ENCODE measurements at regions not wholly inside any gene's neighbourhood (a gene's known extent, or its start where the extent isn't known, plus 50 kb on each side); places are given as distances from the start of the nearest gene placed in this dataset.

DNA sequence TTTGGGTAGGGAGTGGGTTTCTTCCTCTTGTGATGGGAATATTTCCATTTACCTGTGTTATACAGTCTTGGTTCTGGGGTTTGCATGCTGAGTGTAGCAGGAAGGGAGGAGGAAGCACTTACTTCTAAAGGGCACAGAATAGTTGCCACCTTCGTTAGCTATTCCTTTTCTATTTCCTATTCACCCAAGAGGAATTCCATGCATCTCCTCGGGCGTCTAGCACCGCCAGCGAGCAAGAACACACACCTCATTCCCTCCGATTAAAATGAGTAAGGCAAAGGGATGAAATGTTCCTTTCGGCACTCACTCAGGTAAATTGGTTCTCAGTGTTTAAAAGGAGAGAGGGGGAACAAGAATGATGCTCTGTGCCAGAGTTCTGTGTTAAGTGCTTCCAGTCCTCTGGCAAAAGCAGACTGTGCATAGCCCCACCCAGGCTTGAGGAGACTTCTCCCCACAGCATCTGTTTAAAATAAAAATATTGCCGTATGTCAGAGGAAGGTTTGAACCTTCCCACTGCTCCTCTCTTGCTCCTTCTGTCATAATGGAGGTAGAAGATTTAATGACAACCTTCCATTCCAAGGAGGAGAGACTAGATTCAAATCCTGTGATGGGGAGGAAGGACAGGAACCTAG, 351.4 kb downstream of the PTTG2 start:
- no peaks in the 10 kb centered on the region for H3K4me1 ChIP-seq (ENCODE audit: insufficient read depth, low read length, poor library complexity, severe bottlenecking)
- POLR2A ChIA-PET: interaction anchor here (0.7 kb wide), 1 partner anchor 272 kb away, joined by 3 read pairs; no protein-coding TSS in a partner anchor

DNA sequence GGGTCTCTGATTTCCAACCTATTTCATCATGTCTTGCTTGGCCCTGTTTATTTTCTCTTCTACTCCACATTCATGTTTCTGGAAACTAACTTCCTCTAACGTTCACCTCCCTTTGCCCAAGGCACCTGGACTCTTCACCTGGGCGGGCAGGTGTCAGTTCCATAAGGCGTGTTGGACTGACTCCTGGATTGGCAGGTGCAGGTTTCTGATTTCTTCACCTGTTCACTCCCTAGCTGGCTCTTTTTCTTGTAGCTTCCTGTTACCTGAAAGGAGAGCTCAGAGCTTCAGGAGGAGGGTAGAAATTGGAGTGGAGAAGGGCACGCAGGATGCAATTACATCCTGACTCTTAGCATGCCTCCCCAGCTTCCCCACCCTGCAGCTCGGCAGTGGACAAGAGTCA, 350.8 kb upstream of the KLF3 start:
- intact Hi-C loops (cut with micrococcal nuclease; ENCODE audit: unreplicated experiment): no loop called here
- H3K4me1 ChIP-seq (ENCODE audit: insufficient read depth, low read length, poor library complexity, severe bottlenecking): peaks cover under 1% of the 10 kb centered on the region
- H2AFZ ChIP-seq (ENCODE audit: low read length): no peak overlapping the region
- H3K4me2 ChIP-seq (ENCODE audit: low read length): no peak overlapping the region
- no peaks in the 10 kb centered on the region for H3K9me3 ChIP-seq (ENCODE audit: low read length)
- no peaks in the 10 kb centered on the region for H3K79me2 ChIP-seq (ENCODE audit: insufficient read depth, low read depth, low read length)
- H3K27ac ChIP-seq (ENCODE audit: low read depth, low read length, poor library complexity, severe bottlenecking): no peak overlapping the region
- no peaks in the 10 kb centered on the region for H4K20me1 ChIP-seq (ENCODE audit: insufficient read depth, low read length)
- no TSS peak for BruUV-seq (replicated peaks)
- ChIA-PET POLR2A (interaction anchor here (0.9 kb wide), 1 partner anchor 10 kb away, joined by 5 read pairs; no protein-coding TSS in a partner anchor), CTCF (ENCODE audit: unreplicated experiment) (no interaction called here)
- no peak for DNase-seq (ENCODE audit: low spot score)
- no peak for TF ChIP-seq EZH2phosphoT487 (IDR thresholded peaks at IDR 0.05; ENCODE audit: borderline replicate concordance, low read depth, low read length)
- TF ChIP-seq, protein P1, sequence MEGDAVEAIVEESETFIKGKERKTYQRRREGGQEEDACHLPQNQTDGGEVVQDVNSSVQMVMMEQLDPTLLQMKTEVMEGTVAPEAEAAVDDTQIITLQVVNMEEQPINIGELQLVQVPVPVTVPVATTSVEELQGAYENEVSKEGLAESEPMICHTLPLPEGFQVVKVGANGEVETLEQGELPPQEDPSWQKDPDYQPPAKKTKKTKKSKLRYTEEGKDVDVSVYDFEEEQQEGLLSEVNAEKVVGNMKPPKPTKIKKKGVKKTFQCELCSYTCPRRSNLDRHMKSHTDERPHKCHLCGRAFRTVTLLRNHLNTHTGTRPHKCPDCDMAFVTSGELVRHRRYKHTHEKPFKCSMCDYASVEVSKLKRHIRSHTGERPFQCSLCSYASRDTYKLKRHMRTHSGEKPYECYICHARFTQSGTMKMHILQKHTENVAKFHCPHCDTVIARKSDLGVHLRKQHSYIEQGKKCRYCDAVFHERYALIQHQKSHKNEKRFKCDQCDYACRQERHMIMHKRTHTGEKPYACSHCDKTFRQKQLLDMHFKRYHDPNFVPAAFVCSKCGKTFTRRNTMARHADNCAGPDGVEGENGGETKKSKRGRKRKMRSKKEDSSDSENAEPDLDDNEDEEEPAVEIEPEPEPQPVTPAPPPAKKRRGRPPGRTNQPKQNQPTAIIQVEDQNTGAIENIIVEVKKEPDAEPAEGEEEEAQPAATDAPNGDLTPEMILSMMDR (conservative IDR thresholded peaks at IDR 0.05; ENCODE audit: low read length): no peak
- H3K9me2 ChIP-seq (ENCODE audit: insufficient read depth, low read length): no peaks in the 10 kb centered on the region
- H3K4me3 ChIP-seq (ENCODE audit: low read depth, low read length, poor library complexity, severe bottlenecking): no peak overlapping the region
- no peaks in the 10 kb centered on the region for H3K36me3 ChIP-seq (ENCODE audit: insufficient read depth, low read length)

More for the DNA sequence above, 351.4 kb downstream of the PTTG2 start:
- Histone ChIP-seq H3K9me2 (ENCODE audit: insufficient read depth, low read length) (no peaks in the 10 kb centered on the region), H3K4me2 (ENCODE audit: low read length) (no peak overlapping the region), H3K79me2 (ENCODE audit: insufficient read depth, low read depth, low read length) (no peaks in the 10 kb centered on the region), H3K4me3 (ENCODE audit: low read depth, low read length, poor library complexity, severe bottlenecking) (no peak overlapping the region), H2AFZ (ENCODE audit: low read length) (no peak overlapping the region), H3K36me3 (ENCODE audit: insufficient read depth, low read length) (no peaks in the 10 kb centered on the region), H3K27ac (ENCODE audit: low read depth, low read length, poor library complexity, severe bottlenecking) (no peak overlapping the region), H3K9me3 (ENCODE audit: low read length) (no peaks in the 10 kb centered on the region), H4K20me1 (ENCODE audit: insufficient read depth, low read length) (no peaks in the 10 kb centered on the region)
- no peak for DNase-seq (ENCODE audit: low spot score)
- intact Hi-C loops (cut with micrococcal nuclease; ENCODE audit: unreplicated experiment): no loop called here
- BruUV-seq (replicated peaks): no TSS peak
- CTCF ChIA-PET (ENCODE audit: unreplicated experiment): no interaction called here
- TF ChIP-seq EZH2phosphoT487 (IDR thresholded peaks at IDR 0.05; ENCODE audit: borderline replicate concordance, low read depth, low read length): no peak
- TF ChIP-seq, protein P1 (conservative IDR thresholded peaks at IDR 0.05; ENCODE audit: low read length): no peak

DNA sequence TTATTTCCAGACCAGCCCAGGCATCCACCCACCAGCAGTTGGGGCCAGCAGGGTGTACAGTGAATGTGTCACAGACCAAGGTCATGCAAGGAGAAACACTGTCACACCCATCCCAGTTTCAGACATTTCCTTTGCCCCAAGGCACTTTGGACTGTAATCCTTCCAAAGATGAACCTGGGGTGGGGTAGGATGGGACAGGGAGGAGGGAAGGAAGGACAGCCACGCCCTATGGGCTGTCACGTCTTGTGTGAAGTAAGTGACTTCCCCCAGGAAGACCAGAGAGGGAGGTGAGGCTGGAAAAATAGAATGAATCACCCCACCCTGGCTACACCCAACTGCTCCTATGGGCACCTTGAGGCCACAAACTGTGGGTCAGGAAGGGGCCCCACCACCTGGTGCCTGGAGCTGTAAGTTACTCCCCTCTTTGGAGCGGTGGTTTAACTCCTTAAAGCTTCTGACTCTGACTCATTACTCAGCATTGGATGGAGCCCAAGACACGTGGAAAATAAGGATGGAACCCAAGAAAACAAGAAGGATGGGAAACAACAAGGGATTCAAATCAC, 349.9 kb upstream of the KLF3 start:
- no peak overlapping the region for H3K4me2 ChIP-seq (ENCODE audit: low read length)
- no peaks in the 10 kb centered on the region for H4K20me1 ChIP-seq (ENCODE audit: insufficient read depth, low read length)
- BruUV-seq (replicated peaks): no TSS peak
- POLR2A ChIA-PET: no interaction called here
- no peaks in the 10 kb centered on the region for H3K36me3 ChIP-seq (ENCODE audit: insufficient read depth, low read length)
- peaks cover 9% of the 10 kb centered on the region for H3K4me1 ChIP-seq (ENCODE audit: insufficient read depth, low read length, poor library complexity, severe bottlenecking)
- TF ChIP-seq, protein P1 (conservative IDR thresholded peaks at IDR 0.05; ENCODE audit: low read length): no peak
- TF ChIP-seq EZH2phosphoT487 (IDR thresholded peaks at IDR 0.05; ENCODE audit: borderline replicate concordance, low read depth, low read length): no peak
- intact Hi-C loops (cut with micrococcal nuclease; ENCODE audit: unreplicated experiment): no loop called here
- H3K27ac ChIP-seq (ENCODE audit: low read depth, low read length, poor library complexity, severe bottlenecking): no peak overlapping the region
- H3K9me3 ChIP-seq (ENCODE audit: low read length): no peaks in the 10 kb centered on the region
- no peak overlapping the region for H3K4me3 ChIP-seq (ENCODE audit: low read depth, low read length, poor library complexity, severe bottlenecking)
- CTCF ChIA-PET (ENCODE audit: unreplicated experiment): no interaction called here
- H3K9me2 ChIP-seq (ENCODE audit: insufficient read depth, low read length): no peaks in the 10 kb centered on the region
- no peaks in the 10 kb centered on the region for H3K79me2 ChIP-seq (ENCODE audit: insufficient read depth, low read depth, low read length)
- H2AFZ ChIP-seq (ENCODE audit: low read length): no peak overlapping the region
- no peak for DNase-seq (ENCODE audit: low spot score)

All from OCI-LY7 (cell line).